Medulla oblongata (tissue), 1 donor: ENCODE measurements at regions not wholly inside any gene's neighbourhood (a gene's known extent, or its start where the extent isn't known, plus 50 kb on each side); places are given as distances from the start of the nearest gene placed in this dataset.
A peak's percentile ranks its signal among the peaks of the same experiment; 100 is the strongest.

Source experiments
- DNase-seq: peaks from one replicate; pipeline ENCODE4 v3.0.0-alpha.2; 2015; ENCODE audit errors: extremely low spot score

- DNase-seq: no peak
Measured at GRCh38 chr11:121944556-121945230, 171.3 kb downstream of the BLID start.

- no peak for DNase-seq
Measured at GRCh38 chr11:121938076-121938475, 177.9 kb downstream of the BLID start.

DNA sequence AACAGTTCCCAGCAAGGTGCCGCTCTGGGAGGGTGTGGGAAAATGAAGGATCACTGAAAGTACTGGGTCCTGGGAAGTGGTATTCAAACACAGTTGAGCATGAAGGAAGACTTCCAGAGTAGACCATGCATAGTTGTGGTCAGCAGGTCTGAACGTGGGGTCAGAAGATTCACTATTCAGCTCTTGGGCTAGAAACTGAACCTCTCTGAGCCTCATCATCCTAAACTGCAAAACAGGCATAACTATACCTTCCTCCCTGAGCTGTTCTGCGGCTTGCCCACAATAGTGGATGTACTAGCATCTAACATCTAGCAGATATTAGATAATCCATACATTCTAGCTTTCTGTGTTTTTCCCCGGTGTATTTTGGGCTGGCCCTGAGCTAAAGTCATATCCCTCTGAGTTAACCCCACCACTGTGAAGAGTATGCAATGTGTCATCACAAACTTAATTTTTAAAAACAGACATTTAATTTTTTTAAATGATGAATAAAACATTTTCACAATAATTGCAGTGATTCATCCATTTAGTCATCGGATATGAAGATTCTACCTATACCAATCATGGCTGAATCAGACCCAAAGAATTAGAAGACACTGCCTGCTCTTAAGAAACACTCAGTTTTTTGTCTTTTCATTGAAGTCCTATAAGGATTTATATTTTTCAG, 179.1 kb downstream of the BLID start:
- DNase-seq: no peak

- no peak for DNase-seq
Measured at GRCh38 chr11:121936370-121936769, 179.6 kb downstream of the BLID start.

DNA sequence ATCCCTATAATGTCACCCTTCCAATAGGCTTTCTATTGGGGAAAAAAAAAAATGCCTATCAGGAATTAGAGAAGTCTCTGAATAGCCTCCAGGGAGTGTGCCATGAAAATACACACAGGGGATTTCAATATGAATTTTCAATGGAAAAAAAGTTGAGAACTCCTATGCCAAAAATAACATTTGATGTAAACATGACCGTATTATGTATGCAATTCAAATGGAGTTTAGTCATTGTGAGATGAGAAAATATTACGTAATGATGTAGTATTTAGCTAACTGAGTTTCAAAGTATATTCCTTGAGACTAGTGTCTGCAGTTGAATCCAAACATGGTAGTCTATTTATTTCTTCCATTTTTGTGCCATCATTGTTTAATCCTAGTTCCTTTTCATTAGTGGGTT, 182.3 kb downstream of the BLID start:
- DNase-seq: no peak

GRCh38 chr11:121933294-121933693, 182.7 kb downstream of the BLID start:
- no peak for DNase-seq

GRCh38 chr11:121932646-121933185, 183.3 kb downstream of the BLID start:
- DNase-seq: no peak

DNA sequence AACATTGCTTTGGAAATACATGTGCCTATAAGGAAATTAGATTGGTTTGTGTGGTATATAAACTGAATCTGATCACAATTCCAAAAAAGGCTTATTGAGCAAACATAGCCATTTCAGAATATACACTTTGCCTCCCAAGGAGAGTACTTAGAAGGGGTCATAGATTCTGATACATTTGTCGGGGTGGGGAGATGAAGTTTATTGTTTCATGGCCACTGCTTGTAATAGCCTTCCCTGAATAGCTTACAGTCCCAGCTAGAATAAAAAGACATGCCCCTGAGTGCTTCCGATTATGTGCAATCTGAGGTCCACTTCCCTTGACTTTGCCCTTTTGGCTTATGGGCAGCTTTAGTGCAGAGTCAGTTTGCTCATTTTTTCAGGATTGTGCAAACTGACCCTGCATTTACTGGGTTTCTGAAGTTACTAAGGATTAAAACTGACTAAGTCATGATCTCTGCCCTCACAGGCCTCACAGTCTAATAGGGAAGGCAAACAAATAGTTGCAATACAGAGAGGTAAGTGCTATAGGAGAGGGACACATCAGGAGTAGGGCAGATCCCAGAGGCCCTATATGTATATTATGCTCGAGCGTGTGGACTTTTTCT, 184.2 kb downstream of the BLID start:
- no peak for DNase-seq

- no peak for DNase-seq
Measured at GRCh38 chr11:121931121-121931520, 184.9 kb downstream of the BLID start.

DNA sequence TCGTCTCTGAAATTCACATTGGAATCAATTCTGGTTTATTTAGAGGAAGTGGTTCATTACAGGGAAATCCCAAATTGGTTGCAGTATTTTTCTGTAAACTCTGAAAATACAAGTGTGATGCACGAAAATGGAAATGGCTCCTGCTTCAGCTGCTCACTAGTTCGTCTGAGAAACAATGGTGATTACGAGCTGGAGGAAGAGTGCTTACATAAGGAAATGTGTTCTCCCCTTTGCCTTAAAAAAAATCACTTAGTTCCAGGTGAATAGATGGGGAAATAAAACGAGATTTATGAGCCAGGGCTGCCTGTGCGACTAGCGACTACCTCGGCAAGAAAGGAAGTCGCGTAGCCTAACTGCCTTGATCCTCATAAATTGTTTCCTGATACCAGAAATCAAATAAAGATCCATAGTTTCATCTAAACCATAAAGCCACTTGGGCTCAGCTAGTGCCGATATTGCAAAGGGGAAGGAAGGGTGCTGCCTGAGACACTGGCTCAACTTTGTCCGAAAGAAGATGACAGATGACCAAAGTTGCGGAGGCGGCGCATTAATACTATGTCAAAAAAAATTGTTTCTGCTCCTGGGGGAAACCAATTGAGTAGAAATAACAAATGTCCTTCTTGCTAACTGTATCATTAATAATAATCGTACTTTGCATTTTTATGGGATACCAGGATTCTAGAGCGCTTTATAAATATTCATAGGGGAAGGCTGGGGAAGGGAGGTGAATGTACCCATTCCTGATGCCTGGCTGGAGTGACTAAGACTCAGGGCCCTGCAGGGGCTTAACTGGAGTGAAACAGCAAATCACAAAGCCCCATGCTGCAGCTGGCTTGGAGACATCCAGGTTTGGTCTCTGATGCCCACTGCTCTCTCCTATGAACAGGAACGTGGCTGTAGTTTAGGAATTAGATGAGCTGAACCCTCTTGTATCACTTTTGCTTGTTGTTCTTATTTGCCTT, 185.7 kb downstream of the BLID start:
- DNase-seq: peak; percentile 60

DNA sequence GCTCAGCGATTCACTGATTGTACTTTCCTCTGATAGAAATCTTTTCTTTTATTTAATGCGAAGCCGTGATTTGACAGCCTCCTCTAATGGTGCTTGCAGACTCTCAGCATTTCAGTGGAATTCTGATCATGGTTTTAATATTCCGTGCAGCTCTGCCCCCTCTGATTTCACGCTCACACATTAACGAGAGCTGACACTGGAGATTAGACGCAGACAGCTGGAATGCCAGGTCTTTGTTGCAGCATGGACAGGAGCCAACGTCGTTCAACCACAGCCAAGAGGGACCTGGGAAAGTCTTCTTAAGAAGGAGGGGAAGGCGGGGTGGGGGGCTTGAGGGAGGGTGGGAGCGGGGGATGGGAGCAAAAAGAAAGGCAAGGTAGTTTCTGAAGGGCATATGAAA, 186.4 kb downstream of the BLID start:
- DNase-seq: peak; percentile 65

DNA sequence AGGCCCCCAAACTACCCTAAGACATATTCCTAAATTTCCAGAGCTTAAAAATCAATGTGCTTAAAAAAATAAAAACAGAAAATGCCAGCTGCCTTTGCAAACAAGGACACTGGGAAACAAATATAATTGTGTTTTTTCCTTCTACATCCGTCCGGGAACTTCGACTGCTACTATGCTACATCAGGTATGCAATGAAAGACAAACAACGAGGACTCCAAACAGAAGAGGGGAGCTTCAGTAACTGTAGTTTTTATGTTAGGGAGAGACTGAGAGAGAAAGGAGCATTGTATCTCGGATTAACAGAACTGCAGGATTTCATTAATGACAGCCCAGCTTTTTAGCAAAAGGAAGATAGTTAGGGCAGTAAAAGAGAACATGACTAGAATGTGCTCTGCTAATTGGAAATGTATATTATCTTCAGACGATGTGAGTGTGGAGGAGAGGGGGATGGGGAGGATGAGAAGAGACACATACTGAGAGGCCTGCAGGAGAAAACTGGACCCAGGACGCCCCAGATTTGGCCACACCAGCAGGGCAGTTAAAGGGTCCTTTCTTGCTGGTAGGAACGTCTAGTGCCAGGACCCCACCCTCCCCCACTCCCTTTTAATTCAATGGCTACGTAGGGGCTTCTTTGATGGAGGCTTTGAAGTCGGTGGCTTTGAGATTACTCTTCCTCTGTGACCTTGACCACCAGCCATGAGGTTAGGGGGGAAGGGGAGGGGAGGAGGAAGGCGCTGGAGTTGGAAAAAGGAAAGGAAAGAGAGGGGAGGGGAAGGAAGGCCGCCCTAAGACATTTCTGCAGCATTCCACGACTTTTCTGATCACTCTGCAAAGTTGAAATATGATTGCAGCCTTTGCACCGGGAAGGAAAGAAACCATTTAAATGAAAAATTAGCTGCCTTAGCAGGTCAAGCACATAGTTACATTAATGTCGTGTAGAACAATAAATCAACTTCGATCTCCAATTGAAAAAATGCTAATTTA, 187.1 kb downstream of the BLID start:
- peak; percentile 46 for DNase-seq

DNA sequence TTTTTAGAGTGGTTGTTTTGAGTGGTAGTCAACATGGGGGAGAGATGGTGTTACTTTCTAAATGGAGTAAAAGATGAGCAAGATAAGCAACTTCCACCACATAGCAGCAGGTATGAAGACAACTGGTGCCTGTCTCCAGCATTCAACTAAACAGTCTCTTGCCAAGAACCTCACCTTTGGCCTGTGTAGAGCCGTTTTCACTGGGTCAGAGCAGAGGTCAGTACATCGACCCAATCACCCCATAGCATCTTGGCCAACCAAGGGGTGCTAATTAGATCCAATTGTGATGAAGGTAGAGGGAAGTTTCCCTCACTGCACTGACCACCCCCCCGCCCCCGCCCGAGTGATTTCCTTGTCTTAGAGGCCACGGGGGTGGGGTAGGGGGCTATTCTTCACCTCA, 188.2 kb downstream of the BLID start:
- DNase-seq: no peak

DNA sequence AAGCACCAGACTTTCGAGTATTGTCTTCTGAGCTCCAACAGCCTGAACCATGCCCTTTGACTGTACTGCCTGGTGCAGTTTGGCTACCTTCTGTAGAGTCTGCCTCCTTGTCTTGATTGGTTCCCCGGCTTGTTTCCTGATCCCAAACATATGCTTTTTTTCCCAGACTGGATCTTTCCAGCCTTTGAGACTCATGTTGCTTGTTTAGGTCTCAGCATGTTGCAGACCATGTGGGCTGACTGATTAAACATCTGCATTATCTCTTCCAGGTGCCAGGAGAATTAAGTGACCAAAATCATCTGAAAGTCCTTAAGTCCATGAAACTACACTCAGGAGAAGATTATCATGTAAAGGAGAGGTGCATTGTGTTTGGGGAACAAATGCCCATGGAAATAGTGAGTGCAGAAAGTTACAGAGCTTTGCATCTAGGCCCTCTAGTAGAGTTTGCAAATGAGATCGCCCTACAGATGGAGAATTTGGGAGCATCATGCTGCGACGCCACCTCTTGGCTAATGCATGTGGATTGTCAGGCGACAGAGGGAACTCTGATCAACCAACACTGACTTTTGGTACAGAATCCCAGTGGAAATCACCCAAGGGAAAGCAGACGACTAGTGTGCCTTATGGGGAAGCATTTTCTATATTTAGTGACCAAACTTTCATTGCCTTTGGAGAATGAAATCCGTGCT, 188.8 kb downstream of the BLID start:
- DNase-seq: no peak

DNA sequence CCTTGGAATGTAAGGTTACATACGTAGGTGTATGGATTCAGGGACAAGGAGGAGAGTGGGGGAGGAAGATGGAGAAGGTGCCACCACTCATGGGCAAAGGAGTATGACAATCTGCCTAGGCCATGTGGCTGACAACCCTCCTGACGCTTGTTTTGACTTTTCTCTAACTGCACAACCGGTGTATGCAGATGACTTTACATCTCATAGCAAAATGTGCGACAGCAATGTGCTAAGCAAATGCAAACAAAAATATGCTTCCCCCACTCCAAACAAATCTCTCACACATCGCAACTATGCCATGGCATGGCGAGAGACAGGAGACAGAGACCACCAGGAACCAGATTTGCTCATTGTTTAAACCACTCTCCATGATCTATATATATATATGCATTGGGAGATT, 191.8 kb downstream of the BLID start:
- DNase-seq: no peak

DNA sequence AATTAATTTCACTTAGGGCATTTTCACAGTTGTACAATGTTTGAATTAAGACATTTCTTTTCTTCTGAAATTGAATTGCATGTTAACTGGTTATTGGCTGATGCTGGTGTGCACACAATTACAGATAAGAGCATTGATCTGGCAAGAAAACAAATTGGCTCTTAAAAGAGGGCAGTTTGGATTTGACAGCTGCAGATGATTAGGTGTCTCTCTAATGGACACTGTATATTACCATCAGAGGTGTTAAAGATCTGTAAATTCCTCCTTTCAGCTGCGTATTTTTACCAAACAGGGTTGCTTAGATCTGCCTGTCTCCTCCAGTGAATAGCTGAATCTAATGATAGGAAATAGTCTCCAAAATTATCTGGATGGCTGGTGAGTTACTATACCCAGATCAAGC, 198.5 kb downstream of the BLID start:
- no peak for DNase-seq

DNA sequence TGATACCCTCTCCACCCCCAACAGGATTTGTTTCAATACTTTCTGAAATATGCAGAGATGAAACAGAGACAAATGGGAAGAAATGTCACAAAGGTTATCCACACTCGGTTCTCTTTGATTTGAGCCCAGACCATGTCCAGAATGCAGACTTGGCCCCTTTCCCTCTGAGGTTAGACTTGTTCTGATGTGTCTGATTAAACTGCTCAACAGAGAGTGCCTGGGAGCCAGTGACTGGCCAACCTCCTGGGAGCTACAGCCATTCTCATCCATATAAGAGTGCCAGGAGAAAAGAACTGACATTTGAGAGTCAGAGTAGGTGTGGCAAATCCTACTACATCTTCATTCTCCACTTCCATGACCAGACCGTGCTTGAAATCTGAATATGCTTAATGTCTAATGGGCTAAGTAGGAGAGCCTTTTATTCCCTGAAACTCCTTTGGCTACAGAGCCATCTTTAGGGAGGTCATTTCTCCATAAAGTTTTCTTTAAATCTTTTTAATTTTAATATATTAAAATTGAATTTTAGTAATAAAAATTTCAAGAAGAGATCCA, 201.4 kb downstream of the BLID start:
- no peak for DNase-seq

GRCh38 chr11:121909596-121909995, 206.4 kb downstream of the BLID start:
- no peak for DNase-seq

GRCh38 chr11:121907379-121907778, 208.6 kb downstream of the BLID start:
- DNase-seq: no peak

DNA sequence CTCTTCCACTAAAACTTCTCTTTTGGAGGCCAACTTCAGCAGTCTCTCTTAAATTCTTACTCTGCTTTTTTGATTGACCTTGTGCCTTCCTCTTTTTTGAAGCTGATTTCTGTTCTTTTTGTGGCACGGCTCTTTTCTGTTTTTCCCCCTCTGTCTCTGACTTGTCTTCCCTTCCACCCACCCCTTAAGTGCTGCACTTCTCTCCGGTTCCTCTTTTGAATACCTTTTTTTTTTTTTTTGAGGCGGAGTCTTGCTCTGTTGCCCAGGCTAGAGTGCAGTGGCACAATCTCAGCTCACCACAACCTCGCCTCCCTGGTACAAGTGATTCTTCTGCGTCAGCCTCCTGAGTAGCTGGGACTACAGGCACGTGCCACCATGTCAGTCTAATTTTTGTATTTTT, 211.9 kb downstream of the BLID start:
- peak; percentile 71 for DNase-seq
